Breast epithelium (tissue), 3 donors: ENCODE measurements at regions not wholly inside any gene's neighbourhood (a gene's known extent, or its start where the extent isn't known, plus 50 kb on each side); places are given as distances from the start of the nearest gene placed in this dataset.

ENCODE experiments used
- CTCF ChIP-seq, 3 donors: fragments of 450-650 bp; IDR thresholded peaks; one replicate each; pipeline ENCODE4 v1.5.1; 2016 to 2017; ENCODE audit warnings: antibody characterized with exemption in 3 of 3, mild to moderate bottlenecking in 3 of 3, moderate library complexity in 3 of 3
- POLR2A ChIP-seq: fragments of 450-650 bp; IDR thresholded peaks from one replicate; pipeline ENCODE4 v1.6.1; 2016; ENCODE audit warnings: antibody characterized with exemption, mild to moderate bottlenecking, moderate library complexity
- POLR2AphosphoS5 ChIP-seq, 3 donors: sonication (generic); formaldehyde crosslinking; IDR thresholded peaks; one replicate each; pipeline ENCODE4 v1.6.1; 2017; ENCODE audit warnings: antibody characterized with exemption in 3 of 3

DNA sequence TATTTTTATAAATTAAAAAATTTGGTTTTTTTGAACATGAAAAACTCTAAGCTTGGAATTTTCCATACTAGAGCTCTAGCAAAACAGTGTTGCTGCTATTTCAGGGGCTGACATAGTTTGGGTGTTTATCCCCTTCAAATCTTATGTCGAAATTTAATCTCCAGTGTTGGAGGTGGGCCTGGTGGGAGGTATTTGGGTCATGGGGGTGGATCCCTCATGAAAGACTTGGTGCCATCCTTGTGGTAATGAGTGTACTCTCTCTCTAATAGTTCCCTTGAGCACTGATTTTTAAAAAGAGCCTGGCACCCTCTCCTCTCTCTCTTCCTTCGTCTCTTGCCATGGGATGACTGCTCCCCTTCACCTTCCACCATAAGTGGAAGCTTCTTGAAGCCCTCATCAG lies 244.6 kb upstream of the UBE2E3 start:
- no peak for TF ChIP-seq CTCF (IDR thresholded peaks at IDR 0.05)
- TF ChIP-seq POLR2A = no peak
- no peak for TF ChIP-seq POLR2AphosphoS5 (IDR thresholded peaks at IDR 0.05)
